ENCODE measurements at regions not wholly inside any gene's neighbourhood (a gene's known extent, or its start where the extent isn't known, plus 50 kb on each side); places are given as distances from the start of the nearest gene placed in this dataset.

DNA sequence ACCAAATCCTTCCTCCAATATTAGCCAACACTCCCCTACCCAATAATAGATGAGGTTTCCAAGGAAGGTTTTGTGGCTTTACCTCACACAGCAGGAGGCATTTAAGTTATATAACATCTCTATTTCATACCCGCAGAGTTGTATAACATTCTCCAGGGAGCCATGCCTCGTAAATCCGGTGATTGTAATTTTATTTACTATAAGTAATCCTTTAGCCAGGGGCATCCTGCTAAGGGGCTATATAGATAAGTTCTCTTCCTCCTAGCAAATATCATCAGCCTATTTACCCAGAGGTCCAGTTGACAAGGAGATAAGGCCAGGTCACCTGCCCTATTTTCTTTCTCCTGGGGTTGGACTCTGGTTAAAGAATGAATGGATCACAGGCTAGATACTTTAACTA lies 2051.0 kb downstream of the EFNA5 start:
- no CpG with 5 or more reads among the region's 3 CpGs for WGBS (ENCODE audit: insufficient coverage)
- CTCF ChIA-PET = no interaction called here

More for the DNA sequence above, 2051.0 kb downstream of the EFNA5 start:
- no peaks in the 10 kb centered on the region for H4K20me1 ChIP-seq (ENCODE audit: control insufficient read depth, insufficient read depth, low read length, poor library complexity, severe bottlenecking)
- no peaks in the 10 kb centered on the region for H3K9me3 ChIP-seq (ENCODE audit: control extremely low read depth in 1 of 3, control insufficient read depth in 2 of 3, insufficient read depth in 1 of 3, low read length in 2 of 3)
- no peak for ATAC-seq (ENCODE audit: low read depth)
- Mint-ChIP-seq H3K27me3 (no peaks in the 10 kb centered on the region), H3K9me3 (ENCODE audit: insufficient read depth) (no peaks in the 10 kb centered on the region), H3K27ac (no peak overlapping the region), H3K4me3 (no peak overlapping the region), H3K4me1 (no peaks in the 10 kb centered on the region)
- H2AFZ ChIP-seq (ENCODE audit: insufficient read depth, low read depth, low read length, poor library complexity, severe bottlenecking) = no peak overlapping the region
- no peak overlapping the region for H3K9ac ChIP-seq (ENCODE audit: low read length)
- TF ChIP-seq CTCF (IDR thresholded peaks at IDR 0.05) (no peak), EZH2 (IDR thresholded peaks at IDR 0.05; ENCODE audit: borderline replicate concordance, insufficient read depth, low read depth, low read length, poor library complexity, severe bottlenecking) (no peak)
- H3K4me3 ChIP-seq (ENCODE audit: control extremely low read depth in 1 of 5, extremely low read depth in 1 of 5, insufficient read depth in 1 of 5, low read depth in 2 of 5, low read length in 4 of 5) = no peak overlapping the region
- H3K27me3 ChIP-seq (replicated peaks in 1 of 4; ENCODE audit: control extremely low read depth in 1 of 4, control insufficient read depth in 3 of 4, insufficient read depth in 4 of 4, low read length in 3 of 4) = no peaks in the 10 kb centered on the region
- intact Hi-C loops (cut with micrococcal nuclease) = no loop called here
- no peaks in the 10 kb centered on the region for H3K4me1 ChIP-seq (ENCODE audit: control insufficient read depth in 2 of 2, insufficient read depth in 2 of 2, low read length in 2 of 2)
- POLR2A ChIA-PET = no interaction called here
- H3K4me2 ChIP-seq (replicated peaks; ENCODE audit: low read depth, low read length, poor library complexity, severe bottlenecking) = no peak overlapping the region
- no peaks in the 10 kb centered on the region for H3K79me2 ChIP-seq (ENCODE audit: control insufficient read depth, insufficient read depth, low read length)
- no peak for DNase-seq
- no peak overlapping the region for H3K27ac ChIP-seq (ENCODE audit: low read length in 2 of 2)
- H3K36me3 ChIP-seq (replicated peaks in 1 of 2; ENCODE audit: control extremely low read depth in 1 of 2, control insufficient read depth in 1 of 2, extremely low read depth in 1 of 2, insufficient read depth in 2 of 2, low read length in 1 of 2) = no peaks in the 10 kb centered on the region
